GM21786 (cell line): ENCODE measurements at regions not wholly inside any gene's neighbourhood (a gene's known extent, or its start where the extent isn't known, plus 50 kb on each side); places are given as distances from the start of the nearest gene placed in this dataset.

Experiments used
- ATAC-seq: cut with Tn5 transposase; IDR thresholded peaks from one replicate; pipeline ENCODE4 v1.9.1; 2021; ENCODE audit not compliant: unreplicated experiment

GRCh38 chr13:111533900-111534683, 213.7 kb downstream of the TEX29 start:
- ATAC-seq, result no peak

- no peak for ATAC-seq
These were observed 214.5 kb downstream of the TEX29 start for GRCh38 chr13:111534751-111535522.

DNA sequence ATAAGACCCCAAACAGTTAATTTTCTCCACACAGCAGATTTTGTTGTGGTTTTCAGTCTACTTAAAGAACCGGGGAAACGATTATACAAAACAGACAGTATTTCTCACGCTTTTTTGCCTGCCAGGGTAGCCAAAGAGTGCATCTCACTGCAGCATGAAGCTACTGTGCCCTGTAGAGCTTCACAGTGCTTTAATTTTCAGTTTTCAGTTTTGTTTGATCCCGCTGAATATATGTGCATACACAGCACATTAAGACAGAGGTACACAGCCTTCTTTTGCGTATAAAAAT, 215.0 kb downstream of the TEX29 start:
- ATAC-seq, result no peak

DNA sequence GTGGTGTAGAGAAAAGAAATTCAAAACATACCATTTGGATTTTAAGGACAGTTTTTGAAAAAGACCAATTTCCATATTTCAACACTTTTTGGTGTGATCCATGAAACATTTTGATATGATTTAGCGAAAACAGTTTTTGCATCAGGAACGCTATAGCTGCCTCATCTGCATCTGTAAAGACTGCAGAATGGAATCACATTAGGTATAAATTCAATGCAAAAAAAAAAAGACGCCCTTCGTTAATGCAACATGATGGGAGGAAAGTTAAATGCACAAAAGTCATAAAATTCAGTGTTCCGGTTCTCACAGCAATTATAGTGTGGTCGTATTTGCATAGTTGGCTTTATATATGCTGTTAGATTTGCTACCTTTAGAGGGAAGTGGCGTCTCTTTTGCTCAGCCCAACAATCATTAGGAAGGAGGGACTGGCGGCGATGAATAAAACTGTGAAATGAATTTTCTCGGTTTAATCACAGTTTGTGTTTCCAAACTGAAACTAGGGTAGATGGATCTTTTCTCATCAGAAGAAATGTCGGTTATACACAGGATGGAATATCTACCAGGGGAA, 215.7 kb downstream of the TEX29 start:
- no peak for ATAC-seq

GRCh38 chr13:111537115-111537728, 216.8 kb downstream of the TEX29 start:
- ATAC-seq, result no peak

DNA sequence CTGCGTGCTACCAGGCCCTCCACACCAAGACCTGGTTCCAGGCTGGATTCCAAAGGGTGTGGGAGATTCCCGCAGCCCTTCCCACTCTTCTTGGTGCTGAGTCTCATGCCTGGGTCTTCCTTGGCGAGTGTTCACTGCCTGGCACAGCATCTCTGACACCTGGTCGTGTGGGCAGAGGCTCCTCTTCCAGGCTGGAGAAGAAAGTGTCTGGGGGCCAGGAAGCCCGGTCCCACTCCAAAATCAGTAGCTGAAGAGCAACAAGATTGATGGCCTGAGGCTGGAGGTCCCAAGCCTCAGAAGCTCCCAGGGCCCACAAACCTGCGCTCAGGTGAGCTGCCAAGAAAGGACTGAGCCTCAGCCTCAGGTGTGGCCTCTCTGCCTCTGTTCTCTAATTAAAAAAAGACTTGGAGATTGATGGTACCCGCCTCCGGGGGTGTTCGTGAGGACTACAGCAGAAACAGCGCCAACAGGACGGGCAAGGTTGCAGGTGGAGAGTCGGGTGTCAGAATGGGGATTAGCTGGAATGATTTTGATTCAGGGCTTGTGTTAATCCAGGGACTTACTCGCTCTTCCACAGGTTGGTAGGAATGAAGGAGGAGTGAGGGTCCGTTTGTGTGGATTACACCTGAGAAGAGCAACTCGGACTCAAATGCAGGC, 217.5 kb downstream of the TEX29 start:
- ATAC-seq, result no peak

DNA sequence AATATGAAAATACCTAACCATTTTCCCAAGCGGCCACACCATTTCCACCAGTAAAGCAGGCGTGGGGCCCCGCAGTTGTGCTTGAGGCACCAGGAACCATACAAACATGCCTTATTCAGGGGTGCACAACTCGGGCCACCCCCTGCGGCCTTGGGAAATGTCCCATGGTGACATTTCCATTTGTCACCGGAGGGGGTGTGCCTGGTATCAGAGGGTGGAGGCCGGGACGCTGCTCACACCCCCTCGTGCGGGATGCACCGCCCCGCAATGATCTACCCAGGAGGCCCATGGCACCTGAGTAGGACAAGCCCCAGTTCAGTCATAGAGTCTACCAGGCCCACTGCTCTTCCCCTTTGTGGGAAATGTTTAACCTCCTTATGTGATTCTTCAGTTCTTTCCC, 218.8 kb downstream of the TEX29 start:
- no peak for ATAC-seq

DNA sequence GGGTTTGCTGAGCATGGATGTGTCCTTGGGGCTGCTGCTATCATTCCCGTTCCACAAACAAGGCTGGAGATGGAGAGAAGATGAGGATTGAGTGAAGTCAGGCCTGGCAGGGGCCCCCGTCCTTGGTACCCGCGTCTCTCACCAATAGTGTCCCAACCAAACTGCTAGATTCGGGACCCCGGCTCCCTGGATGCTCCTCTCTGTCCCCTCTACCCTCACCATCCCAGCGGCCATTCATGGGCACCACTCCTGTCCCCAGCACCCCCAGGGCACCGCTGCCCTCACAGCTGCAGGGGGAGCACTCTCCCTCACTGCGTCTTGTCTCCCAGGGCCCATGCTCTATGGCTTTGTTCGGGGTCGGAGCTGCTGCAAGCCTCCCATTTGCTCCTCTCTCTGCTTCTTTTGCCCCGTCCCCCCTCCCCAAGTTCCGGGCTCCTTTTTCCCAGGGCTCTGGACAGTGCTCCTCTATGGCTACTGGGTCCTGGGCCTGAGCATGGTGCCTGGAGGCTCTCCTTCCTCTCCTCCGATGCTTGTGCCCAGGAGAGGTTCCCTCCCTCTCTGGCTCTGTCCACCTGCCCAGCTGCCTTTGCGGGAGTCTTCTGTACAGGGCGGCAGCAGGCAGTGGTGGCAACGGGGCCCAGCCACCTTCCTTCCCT, 219.5 kb downstream of the TEX29 start:
- no peak for ATAC-seq

DNA sequence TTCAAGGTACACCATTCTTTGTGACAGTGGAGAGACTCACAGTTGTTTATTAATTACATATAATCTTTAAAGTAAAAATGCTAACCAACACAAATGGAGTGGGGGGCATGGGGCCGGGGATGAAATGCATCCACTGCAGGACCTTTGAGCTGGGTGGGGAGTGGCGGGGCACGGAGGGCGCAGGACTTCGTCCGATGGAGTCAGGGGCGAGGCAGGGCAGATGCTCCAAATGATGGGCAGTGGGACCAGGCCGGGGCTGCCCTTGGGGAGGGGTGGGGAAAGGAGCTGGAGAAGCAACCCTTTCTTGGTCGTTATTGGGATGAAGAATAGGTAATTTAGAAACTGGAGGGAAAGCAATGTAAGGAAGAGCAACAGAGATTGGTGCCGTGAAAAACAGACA, 220.0 kb downstream of the TEX29 start:
- no peak for ATAC-seq

GRCh38 chr13:111541345-111541744, 220.9 kb downstream of the TEX29 start:
- ATAC-seq, result no peak

DNA sequence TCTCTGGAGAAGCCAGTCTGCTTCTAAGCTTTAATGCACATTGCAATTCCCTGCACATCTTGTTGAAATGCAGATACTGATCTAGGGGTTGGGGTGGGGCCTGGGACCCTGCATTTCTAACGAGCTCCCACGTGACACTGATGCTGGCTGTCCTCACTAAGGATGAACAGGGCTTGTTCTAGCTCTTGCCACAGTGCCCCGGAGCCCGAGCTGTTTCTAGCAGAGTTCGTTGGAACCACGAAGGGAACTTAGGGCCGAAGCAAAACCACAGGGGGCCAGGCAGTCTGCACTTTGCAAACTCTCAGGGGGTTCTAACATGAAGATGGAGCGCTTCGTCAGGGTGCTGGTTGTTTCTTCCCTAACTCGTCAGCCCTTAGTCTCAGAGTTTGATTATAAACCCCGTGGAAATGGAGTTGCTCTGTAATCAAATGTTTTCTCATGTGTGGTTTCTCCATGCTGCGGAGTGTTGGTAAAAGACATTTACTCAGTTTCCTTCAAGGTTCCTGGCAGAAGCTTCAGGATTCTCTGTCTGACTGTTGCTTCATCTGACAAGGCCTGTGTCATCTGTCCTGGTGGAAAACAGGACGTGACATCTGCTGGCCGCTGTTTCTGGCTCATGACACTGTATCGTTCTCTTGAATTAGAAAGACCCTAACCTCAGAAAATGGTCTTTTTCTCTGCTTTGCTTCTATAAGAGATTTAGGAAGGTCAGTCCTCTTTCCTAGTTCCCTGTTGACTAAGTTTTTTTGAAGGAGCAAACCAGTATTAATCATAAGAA, 221.5 kb downstream of the TEX29 start:
- no peak for ATAC-seq

DNA sequence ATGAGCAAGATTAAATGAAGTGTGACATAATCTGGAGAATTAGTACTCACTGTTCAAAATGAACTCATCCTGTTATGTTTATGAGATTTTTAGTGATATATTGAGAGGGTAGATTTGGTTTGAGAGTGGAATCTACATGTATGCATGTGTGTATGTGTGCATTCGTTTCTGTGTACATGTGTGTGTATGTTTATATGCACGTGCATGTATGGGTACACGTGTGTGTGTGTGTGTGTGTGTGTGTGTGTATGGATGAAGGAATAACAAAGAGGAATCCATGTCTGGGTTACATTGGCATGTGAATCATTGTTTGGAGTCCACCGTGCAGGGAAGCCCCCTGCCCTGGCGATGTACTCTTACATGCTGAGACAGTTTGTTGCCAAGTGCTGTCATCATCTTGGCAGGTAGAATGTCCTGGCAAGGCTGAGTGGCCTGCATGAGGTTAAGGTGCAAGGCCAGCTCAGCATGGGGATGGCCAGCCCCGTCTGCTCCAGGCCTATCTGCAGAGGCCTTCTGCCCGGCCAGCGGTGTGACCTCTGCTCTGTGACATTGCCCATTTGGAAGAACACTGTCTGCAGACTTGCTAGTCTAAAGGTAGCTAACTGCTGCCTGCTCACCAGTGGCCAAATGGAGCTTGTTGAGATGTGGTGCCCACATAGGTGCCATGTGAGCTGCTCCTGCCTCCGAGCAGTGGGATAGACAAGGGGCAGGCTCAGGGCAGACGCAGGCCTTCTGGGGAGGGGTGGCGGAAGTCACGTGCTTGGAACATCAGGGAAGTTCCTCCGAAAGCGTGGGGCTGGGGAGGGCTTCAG, 222.3 kb downstream of the TEX29 start:
- no peak for ATAC-seq

DNA sequence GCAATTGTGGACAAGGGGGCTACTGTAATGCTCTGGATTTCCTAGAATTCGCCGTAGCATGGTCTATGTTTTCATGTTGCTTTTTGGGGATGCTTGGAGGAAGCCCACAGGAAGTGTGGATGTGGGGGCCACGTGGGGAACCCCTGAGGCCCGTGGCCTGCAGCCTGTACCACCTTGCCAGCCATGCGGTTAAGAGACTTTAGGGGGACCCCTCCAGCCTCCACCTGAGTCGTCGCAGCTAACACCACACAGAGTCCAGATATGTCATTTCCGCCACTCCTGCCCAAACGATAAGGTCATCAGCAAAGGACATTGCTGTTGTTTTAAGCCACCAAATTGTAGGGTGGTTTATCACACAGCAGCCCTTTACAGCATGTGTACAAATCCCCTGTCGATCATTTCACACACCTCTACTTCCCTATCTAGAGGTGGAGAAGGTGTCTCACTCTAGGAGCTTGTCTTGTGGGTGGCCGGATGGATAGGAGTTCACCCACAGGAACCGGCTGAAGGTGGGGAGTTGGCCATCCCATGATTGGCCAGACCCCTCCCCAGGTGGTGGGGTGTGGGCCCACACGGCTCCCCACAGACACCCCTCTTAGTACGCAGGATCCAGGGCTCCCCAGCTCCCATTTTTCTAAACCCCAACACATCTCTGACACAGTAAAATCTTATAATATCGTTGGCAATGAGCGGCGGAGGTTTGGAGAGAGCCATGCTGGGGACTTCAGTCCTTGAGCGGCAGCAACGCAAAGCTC, 226.7 kb downstream of the TEX29 start:
- no peak for ATAC-seq

DNA sequence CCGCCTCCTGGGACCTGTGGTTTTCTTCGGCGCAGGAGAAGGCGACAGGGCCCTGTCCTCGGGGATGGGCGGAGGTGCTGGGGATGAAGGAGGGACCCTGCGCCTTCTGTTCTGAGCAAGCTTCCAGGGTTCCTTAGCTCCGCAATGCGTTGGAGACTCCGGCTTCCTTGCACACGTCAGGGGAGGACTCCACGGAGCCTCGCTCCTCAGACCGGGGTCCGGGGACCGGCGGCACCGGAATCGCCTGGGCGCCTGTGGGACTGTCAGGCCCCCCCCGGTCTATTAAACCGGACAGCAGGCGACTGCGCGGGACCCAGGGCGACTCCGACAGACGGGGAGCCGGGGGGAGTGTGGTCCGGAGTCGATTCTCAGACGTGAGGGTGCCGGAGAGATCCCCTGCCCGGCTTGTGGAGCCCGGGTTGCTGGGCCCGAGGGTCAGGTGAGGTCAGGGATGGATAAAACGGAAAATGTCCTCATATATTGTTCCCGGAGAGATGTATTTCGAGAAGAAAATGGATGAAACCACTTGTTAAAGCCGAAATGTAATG, 227.4 kb downstream of the TEX29 start:
- ATAC-seq, result no peak

DNA sequence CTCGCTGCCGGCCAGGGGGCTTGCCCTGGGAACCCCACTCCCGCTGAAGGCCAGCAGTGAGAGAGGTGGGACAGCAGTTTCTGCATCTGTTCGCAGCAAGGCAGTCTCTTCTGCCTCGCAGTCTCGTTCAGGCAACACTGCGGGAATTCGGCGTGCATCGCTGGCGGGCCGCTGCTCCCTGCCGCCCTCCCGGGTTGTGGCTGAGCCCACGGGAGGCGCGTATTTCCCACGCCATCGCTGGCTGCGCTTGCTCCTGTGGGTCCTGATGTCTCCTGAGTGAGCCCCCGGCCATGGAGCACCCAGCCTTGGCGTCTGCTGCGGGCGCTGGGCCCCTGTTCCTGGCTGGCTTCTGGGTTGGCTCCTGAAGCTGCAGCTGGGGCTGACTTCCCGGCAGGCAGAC, 227.9 kb downstream of the TEX29 start:
- no peak for ATAC-seq

GRCh38 chr13:111548805-111549204, 228.4 kb downstream of the TEX29 start:
- ATAC-seq, result no peak

DNA sequence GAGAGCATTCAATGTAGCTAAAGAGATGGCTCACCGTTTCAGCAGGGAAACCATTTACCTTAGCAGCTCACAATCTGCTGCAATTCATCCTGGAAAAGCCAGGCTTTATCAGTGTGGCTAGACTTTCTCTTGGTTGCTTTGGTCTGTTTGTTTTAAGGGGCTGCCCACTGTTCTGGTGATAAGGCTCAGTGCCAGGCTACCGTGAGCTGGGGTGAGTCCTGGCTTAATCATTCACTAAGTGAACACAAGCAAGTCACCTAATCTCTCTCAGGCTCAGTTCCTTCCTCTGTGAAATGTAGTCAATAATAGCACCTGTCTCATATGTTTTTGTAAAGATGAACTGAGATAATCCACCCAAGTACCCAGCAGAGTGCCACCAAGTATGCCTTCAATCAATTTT, 229.0 kb downstream of the TEX29 start:
- ATAC-seq, result no peak

DNA sequence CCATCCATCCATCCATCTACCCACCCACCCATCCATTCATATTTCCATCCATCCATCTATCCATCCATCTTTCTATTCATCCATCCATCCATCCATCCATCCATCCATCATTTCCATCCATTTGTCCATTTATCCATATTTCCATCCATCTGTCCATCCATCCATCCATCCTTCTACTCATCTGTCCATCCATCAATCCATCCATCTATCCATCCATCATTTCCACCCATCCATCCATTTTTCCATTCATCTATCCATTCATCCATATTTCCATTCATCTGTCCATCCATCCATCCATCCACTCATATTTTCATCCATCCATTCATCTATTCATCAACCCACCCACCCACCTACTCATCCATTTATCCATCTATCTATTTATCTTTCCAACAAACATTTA, 229.6 kb downstream of the TEX29 start:
- ATAC-seq, result no peak
